ENCODE measurements at regions not wholly inside any gene's neighbourhood (a gene's known extent, or its start where the extent isn't known, plus 50 kb on each side); places are given as distances from the start of the nearest gene placed in this dataset.

DNA sequence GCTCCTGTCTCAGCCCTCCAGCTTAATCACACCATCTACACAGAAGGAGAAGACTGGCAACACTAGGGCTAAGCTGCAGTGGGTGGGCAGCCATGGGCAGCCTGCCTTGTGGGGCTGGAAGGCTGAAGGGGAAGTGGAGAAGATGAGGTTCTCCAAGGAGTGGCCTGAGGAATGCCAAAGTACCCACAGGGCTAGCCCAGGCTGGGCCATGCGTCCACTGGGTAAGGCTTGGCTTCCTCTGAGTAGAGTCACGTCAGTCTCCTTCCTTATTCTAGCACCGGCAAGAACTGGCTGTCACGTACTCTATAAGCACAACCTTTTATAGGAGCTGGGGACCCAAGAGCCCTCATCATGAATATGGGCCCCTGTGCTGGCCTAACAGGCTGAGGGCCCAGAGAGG lies 110.6 kb upstream of the SIRPA start:
- Mint-ChIP-seq H3K27me3 (ENCODE audit: low read depth) (peaks cover 49% of the 10 kb centered on the region), H3K9me3 (no peaks in the 10 kb centered on the region), H3K4me1 (ENCODE audit: low read depth) (no peaks in the 10 kb centered on the region), H3K36me3 (ENCODE audit: insufficient read depth in 2 of 2) (no peaks in the 10 kb centered on the region), H3K4me3 (no peak overlapping the region), H3K27ac (no peak overlapping the region)
- DNase-seq (no peak), ATAC-seq (replicated peaks in 1 of 2) (no peak)

DNA sequence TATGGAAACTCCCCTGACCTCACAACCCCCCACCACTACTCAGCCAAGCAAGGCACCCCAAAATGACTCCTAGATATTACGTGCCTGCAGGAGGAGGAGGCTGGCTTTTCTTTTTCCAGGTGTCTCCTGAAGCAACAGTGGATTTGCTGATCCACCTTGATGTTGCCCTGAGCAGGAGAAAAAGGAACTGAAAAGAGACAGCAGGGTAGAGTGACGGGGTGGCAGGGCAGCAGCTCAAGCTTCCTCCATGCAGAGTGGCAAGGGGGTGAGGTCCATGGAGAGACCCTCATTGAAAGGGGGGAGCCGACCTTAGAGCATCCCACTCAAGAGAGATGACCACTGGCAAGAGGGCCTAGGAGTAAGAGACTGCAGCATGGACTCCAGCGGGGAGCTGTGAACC lies 112.0 kb upstream of the SIRPA start:
- Mint-ChIP-seq H3K9me3 (no peaks in the 10 kb centered on the region), H3K4me3 (no peak overlapping the region), H3K4me1 (ENCODE audit: low read depth) (no peaks in the 10 kb centered on the region), H3K36me3 (ENCODE audit: insufficient read depth in 2 of 2) (no peaks in the 10 kb centered on the region), H3K27me3 (ENCODE audit: low read depth) (peaks cover 42% of the 10 kb centered on the region), H3K27ac (no peak overlapping the region)
- no peak for DNase-seq
- no peak for ATAC-seq (replicated peaks in 1 of 2)

DNA sequence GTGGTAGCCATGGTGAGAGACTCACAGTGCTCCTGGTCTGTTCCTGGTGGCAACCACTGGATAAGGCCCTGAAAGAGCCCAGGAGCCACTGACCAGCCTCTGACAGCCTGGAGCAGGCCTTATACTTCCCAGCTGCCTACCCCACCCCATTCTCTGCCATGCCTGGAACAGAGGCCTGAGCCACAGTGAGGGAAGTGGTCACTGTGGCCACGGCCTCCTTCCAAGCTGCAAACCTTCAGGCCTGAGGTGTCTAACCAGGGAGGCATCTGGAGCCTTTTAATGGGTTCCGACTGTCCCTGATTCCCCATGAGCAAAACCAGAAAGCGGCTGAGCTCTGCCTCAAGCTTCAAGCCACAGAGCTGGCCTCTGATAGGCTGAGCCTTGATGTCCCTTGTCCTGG lies 113.0 kb upstream of the SIRPA start:
- Mint-ChIP-seq H3K27ac (no peak overlapping the region), H3K4me1 (ENCODE audit: low read depth) (peaks cover 4% of the 10 kb centered on the region), H3K9me3 (no peaks in the 10 kb centered on the region), H3K4me3 (no peak overlapping the region), H3K27me3 (ENCODE audit: low read depth) (peaks cover 35% of the 10 kb centered on the region), H3K36me3 (ENCODE audit: insufficient read depth in 2 of 2) (no peaks in the 10 kb centered on the region)
- ATAC-seq (replicated peaks in 1 of 2) (no peak), DNase-seq (no peak)

DNA sequence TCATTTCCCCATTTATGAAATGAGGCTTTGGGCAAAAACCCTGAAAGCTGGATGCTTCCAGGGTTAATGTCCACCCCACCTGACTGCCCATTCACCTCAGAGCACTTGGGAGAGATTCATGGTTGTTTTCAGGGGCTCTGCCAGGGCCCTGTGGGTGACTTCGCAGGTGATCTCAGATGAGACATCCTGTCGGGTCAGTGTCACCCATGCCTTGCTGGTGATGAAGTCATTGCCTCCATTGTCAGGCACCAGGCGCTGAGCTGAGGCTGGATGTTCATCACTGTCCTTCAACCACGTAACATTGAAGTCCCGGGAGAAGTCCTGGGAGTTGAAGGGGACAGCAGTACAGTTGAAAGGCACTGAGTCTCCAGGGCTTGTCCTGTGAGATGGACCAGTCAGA lies 115.6 kb upstream of the SIRPA start:
- H3K9me3 Mint-ChIP-seq, result no peaks in the 10 kb centered on the region
- no peak overlapping the region for H3K27ac Mint-ChIP-seq
- DNase-seq (no peak), ATAC-seq (replicated peaks in 1 of 2) (no peak)
- H3K4me1 Mint-ChIP-seq (ENCODE audit: low read depth), result peaks cover 17% of the 10 kb centered on the region
- H3K27me3 Mint-ChIP-seq (ENCODE audit: low read depth), result peaks cover 20% of the 10 kb centered on the region
- H3K36me3 Mint-ChIP-seq (ENCODE audit: insufficient read depth in 2 of 2), result no peaks in the 10 kb centered on the region
- no peak overlapping the region for H3K4me3 Mint-ChIP-seq

DNA sequence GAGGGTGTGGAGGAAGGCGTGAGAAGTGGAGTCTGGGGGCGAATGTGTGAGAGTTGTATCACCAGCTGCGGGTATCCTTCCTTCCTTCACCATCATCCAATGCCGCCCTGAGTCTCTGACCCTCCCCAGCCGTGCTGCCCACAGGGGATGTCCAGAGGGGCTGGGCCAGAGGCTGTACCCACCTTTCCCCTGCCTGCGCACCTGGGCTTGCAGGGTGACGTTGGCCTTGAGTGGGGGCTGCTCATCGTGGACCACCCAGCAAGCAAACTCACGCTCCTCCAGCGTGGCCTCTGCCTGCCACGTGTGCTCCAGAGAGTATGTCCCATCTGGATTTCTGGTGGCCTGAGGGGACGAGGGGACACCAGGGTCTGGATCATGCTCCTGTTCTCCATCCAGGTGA lies 116.9 kb upstream of the SIRPA start:
- Mint-ChIP-seq H3K4me3 (no peak overlapping the region), H3K9me3 (no peaks in the 10 kb centered on the region), H3K36me3 (ENCODE audit: insufficient read depth in 2 of 2) (no peaks in the 10 kb centered on the region), H3K27me3 (ENCODE audit: low read depth) (peaks cover 14% of the 10 kb centered on the region), H3K27ac (no peak overlapping the region), H3K4me1 (ENCODE audit: low read depth) (peaks cover 17% of the 10 kb centered on the region)
- no peak for DNase-seq
- no peak for ATAC-seq (replicated peaks in 1 of 2)

DNA sequence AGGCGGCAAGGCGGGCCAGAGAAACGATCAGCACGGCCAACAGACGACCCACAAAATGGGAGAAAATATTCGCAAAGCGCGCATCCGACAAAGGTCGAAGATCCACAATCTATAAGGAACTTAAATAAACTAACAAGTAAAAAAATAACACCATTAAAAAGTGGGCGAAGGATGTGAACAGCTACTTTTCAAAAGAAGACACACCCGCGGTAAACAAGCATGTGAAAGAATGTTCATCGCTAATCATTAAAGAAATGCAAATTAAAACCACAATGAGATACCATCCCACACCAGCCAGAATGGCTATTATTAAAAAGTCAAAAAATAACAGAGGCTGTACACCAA lies 117.8 kb upstream of the SIRPA start:
- no peaks in the 10 kb centered on the region for H3K9me3 Mint-ChIP-seq
- H3K4me1 Mint-ChIP-seq (ENCODE audit: low read depth), result peaks cover 17% of the 10 kb centered on the region
- H3K36me3 Mint-ChIP-seq (ENCODE audit: insufficient read depth in 2 of 2), result no peaks in the 10 kb centered on the region
- H3K27ac Mint-ChIP-seq, result no peak overlapping the region
- no peak for ATAC-seq (replicated peaks in 1 of 2)
- H3K27me3 Mint-ChIP-seq (ENCODE audit: low read depth), result peaks cover 14% of the 10 kb centered on the region
- H3K4me3 Mint-ChIP-seq, result peak overlapping the region; percentile 79 to 89
- no peak for DNase-seq

DNA sequence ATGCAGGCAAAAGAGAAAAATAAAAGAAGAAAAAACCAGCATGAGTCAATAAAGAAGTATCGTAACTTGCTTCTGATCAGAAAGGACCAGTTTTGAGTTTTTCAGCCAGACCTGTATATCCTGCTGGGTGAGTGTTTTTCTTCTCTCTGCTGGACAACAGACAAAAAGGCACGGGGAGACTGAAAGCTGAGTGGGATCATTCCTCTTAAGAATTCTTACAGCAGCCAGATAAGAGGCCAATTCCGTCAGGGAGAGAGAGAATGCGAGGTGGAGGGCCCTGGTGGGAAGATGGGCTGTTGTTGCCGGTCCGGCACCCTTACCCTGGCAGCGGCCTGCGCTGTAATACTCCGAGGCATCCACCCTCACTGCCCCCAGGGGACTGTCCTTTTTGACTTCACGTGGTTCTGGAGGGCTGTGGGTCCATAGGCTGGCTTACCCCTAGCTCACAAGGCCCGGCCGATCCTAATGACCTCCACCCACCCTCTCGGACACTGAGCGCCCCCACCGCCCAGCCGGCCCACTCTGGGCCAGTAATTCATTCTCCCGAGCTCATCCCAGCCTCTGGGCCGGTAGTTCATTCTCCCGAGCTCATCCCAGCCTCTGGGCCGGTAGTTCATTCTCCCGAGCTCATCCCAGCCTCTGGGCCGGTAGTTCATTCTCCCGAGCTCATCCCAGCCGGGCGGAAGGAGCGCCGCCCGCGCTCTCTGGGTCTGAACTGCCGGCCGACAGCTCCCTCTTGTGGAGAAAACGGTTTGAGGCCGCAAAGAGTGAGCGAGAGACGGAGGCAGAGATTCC lies 118.3 kb upstream of the SIRPA start:
- Mint-ChIP-seq H3K27me3 (ENCODE audit: low read depth) (peaks cover 14% of the 10 kb centered on the region), H3K9me3 (no peaks in the 10 kb centered on the region), H3K27ac (peak overlapping the region; percentile 70), H3K4me1 (ENCODE audit: low read depth) (peaks cover 17% of the 10 kb centered on the region), H3K4me3 (peak overlapping the region; percentile 79 to 89), H3K36me3 (ENCODE audit: insufficient read depth in 2 of 2) (no peaks in the 10 kb centered on the region)
- ATAC-seq (replicated peaks in 1 of 2) (peak; percentile 92 to 95), DNase-seq (peak; percentile 84 to 88)

DNA sequence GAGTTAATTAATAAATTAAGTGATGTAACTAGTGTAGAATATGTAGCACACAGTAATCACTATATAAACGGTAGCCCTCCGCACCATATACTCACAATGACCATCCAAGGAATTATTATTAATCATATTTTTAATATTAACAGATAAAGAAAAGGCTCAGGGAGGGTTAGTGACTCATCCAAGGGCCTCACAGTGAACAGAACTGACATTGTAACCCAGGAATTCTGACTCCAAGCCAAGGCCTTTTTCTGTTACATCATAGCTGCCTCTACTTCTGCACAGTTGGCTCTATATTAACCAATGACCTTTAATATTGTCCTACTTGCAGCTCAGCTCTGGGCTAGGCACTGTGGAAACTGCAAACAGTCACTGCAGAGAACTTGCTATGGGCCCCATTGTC lies 117.5 kb upstream of the SIRPG start:
- Mint-ChIP-seq H3K27ac (no peak overlapping the region), H3K27me3 (ENCODE audit: low read depth) (peaks cover 9% of the 10 kb centered on the region), H3K9me3 (no peaks in the 10 kb centered on the region), H3K36me3 (ENCODE audit: insufficient read depth in 2 of 2) (no peaks in the 10 kb centered on the region), H3K4me3 (no peak overlapping the region), H3K4me1 (ENCODE audit: low read depth) (peaks cover 17% of the 10 kb centered on the region)
- DNase-seq, result no peak
- ATAC-seq (replicated peaks in 1 of 2), result no peak

DNA sequence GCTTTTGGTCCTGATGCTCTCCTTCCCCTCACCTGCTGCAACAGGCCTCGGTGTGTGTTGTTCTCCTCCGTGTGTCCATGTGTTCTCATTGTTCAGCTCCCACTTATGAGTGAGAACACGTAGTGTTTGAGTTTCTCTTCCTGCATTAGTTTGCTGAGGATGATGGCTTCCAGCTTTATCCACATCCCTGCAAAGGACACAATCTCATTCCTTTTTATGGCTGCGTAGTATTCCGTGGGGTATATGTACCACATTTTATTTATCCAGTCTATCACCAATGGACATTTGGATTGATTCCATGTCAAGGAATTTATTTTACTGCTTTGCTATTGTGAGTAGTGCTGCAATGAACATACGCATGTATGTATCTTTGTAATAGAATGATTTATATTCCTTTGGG lies 116.9 kb upstream of the SIRPG start:
- no peaks in the 10 kb centered on the region for H3K9me3 Mint-ChIP-seq
- no peak for DNase-seq
- no peak overlapping the region for H3K27ac Mint-ChIP-seq
- peaks cover 17% of the 10 kb centered on the region for H3K4me1 Mint-ChIP-seq (ENCODE audit: low read depth)
- H3K27me3 Mint-ChIP-seq (ENCODE audit: low read depth), result peaks cover 6% of the 10 kb centered on the region
- no peak overlapping the region for H3K4me3 Mint-ChIP-seq
- H3K36me3 Mint-ChIP-seq (ENCODE audit: insufficient read depth in 2 of 2), result no peaks in the 10 kb centered on the region
- ATAC-seq (replicated peaks in 1 of 2), result no peak

DNA sequence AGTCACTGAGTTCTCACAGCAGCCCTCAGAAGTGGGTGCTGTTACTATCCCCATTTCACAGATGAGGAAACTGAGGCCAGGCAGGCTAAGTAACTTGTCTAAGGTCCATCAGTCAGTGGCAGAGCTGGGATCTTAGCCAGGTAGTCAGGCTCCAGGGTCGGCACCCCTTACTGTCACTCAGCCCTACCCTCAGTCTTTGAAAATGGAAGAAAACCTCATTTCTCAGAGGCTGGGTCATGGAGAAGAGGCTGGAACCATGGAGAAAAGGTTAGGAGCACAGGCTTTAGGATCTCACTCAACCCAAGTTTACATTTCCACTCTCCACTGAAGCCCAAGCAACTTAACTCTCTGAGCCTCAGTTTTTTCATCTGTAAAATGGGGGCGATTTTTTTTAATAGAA lies 116.2 kb upstream of the SIRPG start:
- Mint-ChIP-seq H3K9me3 (no peaks in the 10 kb centered on the region), H3K36me3 (ENCODE audit: insufficient read depth in 2 of 2) (no peaks in the 10 kb centered on the region), H3K4me1 (ENCODE audit: low read depth) (peaks cover 17% of the 10 kb centered on the region), H3K4me3 (no peak overlapping the region), H3K27me3 (ENCODE audit: low read depth) (peaks cover 6% of the 10 kb centered on the region), H3K27ac (no peak overlapping the region)
- no peak for ATAC-seq (replicated peaks in 1 of 2)
- DNase-seq, result no peak

DNA sequence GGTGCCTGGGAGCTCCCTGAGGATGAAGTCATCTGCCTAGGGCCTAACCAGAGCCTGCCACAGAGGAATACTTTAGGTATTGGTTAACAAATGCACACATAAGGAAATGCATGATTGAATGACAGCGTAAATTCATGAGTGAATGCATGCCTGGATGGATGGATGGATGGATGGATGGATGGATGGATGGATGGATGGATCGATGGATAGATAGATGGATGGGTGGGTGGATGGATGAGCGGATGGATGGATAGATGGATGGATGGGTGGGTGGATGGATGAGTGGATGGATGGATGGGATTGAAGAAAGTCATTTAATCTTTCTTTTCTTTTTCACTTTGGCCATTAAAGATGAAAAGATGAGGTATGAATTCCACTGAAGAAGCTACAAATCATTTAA lies 111.9 kb upstream of the SIRPG start:
- DNase-seq (no peak), ATAC-seq (replicated peaks in 1 of 2) (no peak)
- Mint-ChIP-seq H3K27me3 (ENCODE audit: low read depth) (no peaks in the 10 kb centered on the region), H3K36me3 (ENCODE audit: insufficient read depth in 2 of 2) (no peaks in the 10 kb centered on the region), H3K9me3 (no peaks in the 10 kb centered on the region), H3K4me1 (ENCODE audit: low read depth) (peaks cover 3% of the 10 kb centered on the region), H3K27ac (no peak overlapping the region), H3K4me3 (no peak overlapping the region)

DNA sequence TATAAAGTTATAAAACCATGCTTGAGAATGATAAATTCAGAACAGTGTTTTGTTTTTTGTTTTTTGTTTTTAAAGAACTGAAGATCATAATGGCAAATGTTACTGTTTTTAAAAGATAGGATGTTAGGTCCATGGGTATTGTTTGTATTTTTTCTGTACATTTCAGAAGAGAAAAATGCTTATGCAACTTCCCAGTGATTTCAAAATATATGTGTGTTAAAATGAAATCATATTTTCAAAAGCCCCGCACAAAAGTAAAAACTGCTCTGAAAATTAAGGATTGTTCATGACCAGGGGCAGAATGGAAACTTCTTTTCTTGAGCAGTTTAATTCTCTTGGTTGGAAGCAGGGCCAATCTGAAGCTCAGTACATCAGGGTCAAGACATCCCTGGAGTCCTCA lies 109.2 kb upstream of the SIRPG start:
- H3K27me3 Mint-ChIP-seq (ENCODE audit: low read depth), result no peaks in the 10 kb centered on the region
- ATAC-seq (replicated peaks in 1 of 2) (no peak), DNase-seq (no peak)
- H3K4me1 Mint-ChIP-seq (ENCODE audit: low read depth), result peaks cover 6% of the 10 kb centered on the region
- H3K4me3 Mint-ChIP-seq, result no peak overlapping the region
- H3K36me3 Mint-ChIP-seq (ENCODE audit: insufficient read depth in 2 of 2), result no peaks in the 10 kb centered on the region
- H3K27ac Mint-ChIP-seq, result no peak overlapping the region
- H3K9me3 Mint-ChIP-seq, result no peaks in the 10 kb centered on the region

DNA sequence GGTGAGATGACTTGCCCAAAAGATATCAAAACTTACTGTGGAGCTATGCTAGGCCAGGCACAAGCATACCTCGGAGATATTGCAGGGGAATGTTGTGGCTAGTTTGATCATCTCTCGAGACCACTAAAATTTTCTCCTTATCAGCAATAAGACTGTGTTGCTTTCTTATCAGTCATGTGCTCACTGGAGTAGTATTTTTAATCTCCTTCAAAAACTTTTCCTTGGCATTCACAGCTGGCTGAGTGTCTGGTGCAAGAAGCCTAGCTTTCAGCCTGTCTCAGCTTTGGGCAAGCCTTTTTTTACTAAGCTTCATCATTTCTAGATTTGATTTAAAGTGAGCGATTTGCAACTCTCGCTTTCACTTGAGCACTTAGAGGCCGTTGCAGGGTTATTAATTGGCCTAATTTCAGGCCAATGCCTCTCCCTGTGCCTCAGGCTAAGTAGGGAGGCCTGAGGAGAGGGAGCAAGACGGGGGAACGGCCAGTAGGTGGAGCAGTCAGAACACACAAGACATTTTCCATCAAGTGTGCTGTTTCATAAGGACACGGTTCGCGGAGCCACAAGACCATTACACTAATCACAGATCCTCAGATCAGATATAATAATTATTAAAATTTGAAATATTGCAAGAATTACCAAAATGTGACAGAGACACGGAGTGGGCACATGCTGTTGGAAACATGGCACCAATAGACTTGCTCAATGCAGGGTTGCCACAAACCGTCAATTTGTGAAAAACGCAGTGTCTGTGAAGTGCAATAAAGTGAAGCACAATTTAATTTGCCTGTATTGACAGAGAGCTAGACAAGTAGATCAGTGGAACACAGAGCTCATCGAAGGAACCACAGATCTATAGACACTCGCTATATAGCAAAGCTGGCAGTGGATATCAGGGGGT lies 106.8 kb upstream of the SIRPG start:
- DNase-seq, result peak; percentile 63 to 66
- H3K36me3 Mint-ChIP-seq (ENCODE audit: insufficient read depth in 2 of 2), result no peaks in the 10 kb centered on the region
- H3K9me3 Mint-ChIP-seq, result no peaks in the 10 kb centered on the region
- no peak overlapping the region for H3K27ac Mint-ChIP-seq
- H3K27me3 Mint-ChIP-seq (ENCODE audit: low read depth), result no peaks in the 10 kb centered on the region
- no peak overlapping the region for H3K4me3 Mint-ChIP-seq
- peaks cover 6% of the 10 kb centered on the region for H3K4me1 Mint-ChIP-seq (ENCODE audit: low read depth)
- peak; percentile 72 to 73 for ATAC-seq (replicated peaks in 1 of 2)
